H1 (cell line): ENCODE measurements at regions not wholly inside any gene's neighbourhood (a gene's known extent, or its start where the extent isn't known, plus 50 kb on each side); places are given as distances from the start of the nearest gene placed in this dataset.

Experiments used
- CTCF ChIA-PET: fragments of 300-600 bp; sonication (Branson Sonifier 250); formaldehyde crosslinking; loops from one replicate; lab custom pipeline; 2021; ENCODE audit not compliant: partially characterized antibody; lab: Charles Lee
- POLR2A ChIA-PET: fragments of 300-600 bp; sonication (Branson Sonifier 250); formaldehyde crosslinking; loops from one replicate; lab custom pipeline; 2021; ENCODE audit warnings: inconsistent platforms; ENCODE audit not compliant: partially characterized antibody; lab: Charles Lee
- DNase-seq, 2 experiments: peaks; one replicate each; pipeline versions ENCODE4 v3.0.0 to v3.0.0-alpha.2; 2010 to 2022; ENCODE audit warnings: low spot score in 2 of 2, low read depth in 1 of 2, mixed read lengths in 1 of 2
- FAIRE-seq: peaks from 2 replicates; lab custom pipeline; 2011; peaks lifted over from hg19 to GRCh38; lab: Jason Lieb, UNC
- H2AFZ ChIP-seq: 2 replicates; pipeline ENCODE4 v1.8.1; 2012; ENCODE audit warnings: low read length, inconsistent platforms
- H2AK5ac ChIP-seq: 2 replicates; pipeline ENCODE4 v1.6.1; 2013; ENCODE audit warnings: low read depth, low read length
- H2BK120ac ChIP-seq: replicated peaks from 2 replicates; pipeline ENCODE3; 2013; ENCODE audit warnings: low read depth, low read length, inconsistent platforms
- H2BK12ac ChIP-seq: 2 replicates; pipeline ENCODE4 v1.6.1; 2013; ENCODE audit warnings: low read depth, low read length
- H2BK15ac ChIP-seq: 2 replicates; pipeline ENCODE4 v1.6.1; 2013; ENCODE audit warnings: low read length
- H2BK20ac ChIP-seq: 2 replicates; pipeline ENCODE4 v1.6.1; 2013; ENCODE audit warnings: low read length
- H2BK5ac ChIP-seq: 2 replicates; pipeline ENCODE4 v1.6.1; 2013; ENCODE audit warnings: low read depth, low read length
- H3K14ac ChIP-seq: 2 replicates; pipeline ENCODE4 v1.6.1; 2013; ENCODE audit warnings: inconsistent platforms; ENCODE audit not compliant: insufficient read length
- H3K18ac ChIP-seq: 2 replicates; pipeline ENCODE4 v1.6.1; 2013; ENCODE audit warnings: low read length; ENCODE audit errors: extremely low read depth
- H3K23ac ChIP-seq: 2 replicates; pipeline ENCODE4 v1.6.1; 2013; ENCODE audit warnings: inconsistent platforms; ENCODE audit not compliant: insufficient read length
- H3K23me2 ChIP-seq: 2 replicates; pipeline ENCODE4 v1.6.1; 2013; ENCODE audit warnings: low read depth, low read length
- H3K27ac ChIP-seq: 2 replicates; pipeline ENCODE4 v1.6.1; 2011; ENCODE audit warnings: low read depth, low read length, inconsistent platforms
- H3K27me3 ChIP-seq, 4 experiments: replicated peaks in 1 of 4; 1 replicate in 1 of 4; 2 replicates in 3 of 4; pipeline versions ENCODE4 v1.6.1 to v1.8.1; 2011 to 2013; ENCODE audit warnings: low read length in 3 of 4, mild to moderate bottlenecking in 3 of 4, inconsistent platforms in 2 of 4, mixed read lengths in 2 of 4, moderate library complexity in 1 of 4; ENCODE audit not compliant: control insufficient read depth in 3 of 4, insufficient read depth in 3 of 4; ENCODE audit errors: extremely low read depth in 1 of 4
- H3K36me3 ChIP-seq, 4 experiments: 2 replicates each; pipeline versions ENCODE4 v1.6.1 to v1.8.1; 2011 to 2013; ENCODE audit warnings: mild to moderate bottlenecking in 4 of 4, low read length in 3 of 4, moderate library complexity in 2 of 4, control low read depth in 1 of 4, inconsistent platforms in 1 of 4; ENCODE audit not compliant: insufficient read depth in 4 of 4, control insufficient read depth in 2 of 4
- H3K4ac ChIP-seq: replicated peaks from 2 replicates; pipeline ENCODE3; 2013; ENCODE audit warnings: low read length, low read depth, mixed read lengths, inconsistent platforms; ENCODE audit not compliant: insufficient read length
- H3K4me1 ChIP-seq, 4 experiments: replicated peaks in 1 of 4; 1 replicate in 1 of 4; 2 replicates in 3 of 4; pipeline versions ENCODE4 v1.6.1 to v1.8.1; 2011 to 2013; ENCODE audit warnings: low read length in 3 of 4, inconsistent platforms in 2 of 4, mixed read lengths in 1 of 4; ENCODE audit not compliant: insufficient read depth in 4 of 4, control insufficient read depth in 3 of 4
- H3K4me2 ChIP-seq, 2 experiments: 2 replicates each; pipeline versions ENCODE4 v1.6.1 to v1.8.1; 2011 to 2013; ENCODE audit warnings: low read depth in 2 of 2, low read length in 2 of 2, control low read depth in 1 of 2, inconsistent platforms in 1 of 2, mild to moderate bottlenecking in 1 of 2; ENCODE audit not compliant: insufficient read depth in 1 of 2
- H3K4me3 ChIP-seq, 4 experiments: fragments of 200-600, 300-600 bp in 1 of 4; sonication (generic), shearing (Covaris generic), sonication (Bioruptor Twin) in 1 of 4; 2 replicates each; pipeline versions ENCODE4 v1.5.1 to v1.8.1; 2011 to 2016; ENCODE audit warnings: low read length in 4 of 4, low read depth in 3 of 4, control low read depth in 2 of 4, inconsistent platforms in 2 of 4, mild to moderate bottlenecking in 2 of 4, mixed read lengths in 1 of 4, moderate library complexity in 1 of 4; ENCODE audit not compliant: insufficient read depth in 2 of 4; ENCODE audit errors: extremely low read depth in 1 of 4
- H3K56ac ChIP-seq: replicated peaks from 2 replicates; pipeline ENCODE3; 2013; ENCODE audit warnings: low read depth, mild to moderate bottlenecking, mixed read lengths, low read length, inconsistent platforms; ENCODE audit not compliant: insufficient read length
- H3K79me1 ChIP-seq: 2 replicates; pipeline ENCODE4 v1.6.1; 2013; ENCODE audit warnings: low read depth, low read length, control low read depth
- H3K79me2 ChIP-seq, 2 experiments: 2 replicates each; pipeline versions ENCODE4 v1.6.1 to v1.8.1; 2012 to 2013; ENCODE audit warnings: low read length in 2 of 2, mild to moderate bottlenecking in 2 of 2, inconsistent platforms in 1 of 2; ENCODE audit not compliant: insufficient read depth in 2 of 2, control insufficient read depth in 1 of 2
- H3K9ac ChIP-seq, 4 experiments: replicated peaks in 1 of 4; 1 replicate in 1 of 4; 2 replicates in 3 of 4; pipeline versions ENCODE4 v1.6.1 to v1.8.1; 2011 to 2013; ENCODE audit warnings: low read depth in 3 of 4, low read length in 3 of 4, control low read depth in 2 of 4, mild to moderate bottlenecking in 2 of 4, moderate library complexity in 2 of 4, inconsistent platforms in 1 of 4; ENCODE audit errors: extremely low read depth in 1 of 4
- H3K9me3 ChIP-seq, 2 experiments: 2 replicates each; pipeline versions ENCODE4 v1.6.1 to v1.8.1; 2012 to 2013; ENCODE audit warnings: mild to moderate bottlenecking in 2 of 2, moderate library complexity in 2 of 2, control low read depth in 1 of 2, inconsistent platforms in 1 of 2, low read depth in 1 of 2, low read length in 1 of 2, mixed read lengths in 1 of 2; ENCODE audit not compliant: insufficient read depth in 2 of 2
- H4K20me1 ChIP-seq, 2 experiments: replicated peaks in 1 of 2; 2 replicates each; pipeline versions ENCODE3 to v1.8.1; 2011 to 2013; ENCODE audit warnings: inconsistent platforms in 2 of 2, low read length in 2 of 2, mild to moderate bottlenecking in 1 of 2; ENCODE audit not compliant: insufficient read depth in 2 of 2, control insufficient read depth in 1 of 2
- H4K5ac ChIP-seq: 2 replicates; pipeline ENCODE4 v1.6.1; 2013; ENCODE audit warnings: low read length, low read depth, mixed read lengths, inconsistent platforms; ENCODE audit not compliant: insufficient read length
- H4K8ac ChIP-seq: 2 replicates; pipeline ENCODE4 v1.8.0; 2013; ENCODE audit warnings: mild to moderate bottlenecking, moderate library complexity, low read length, inconsistent platforms; ENCODE audit not compliant: insufficient read depth; ENCODE audit errors: extremely low read depth
- H4K91ac ChIP-seq: replicated peaks from 2 replicates; pipeline ENCODE3; 2013; ENCODE audit warnings: low read length, mixed read lengths, inconsistent platforms; ENCODE audit not compliant: insufficient read length
- ATF3 ChIP-seq: IDR thresholded peaks from 2 replicates; pipeline ENCODE4 v1.6.1; 2011; ENCODE audit warnings: low read depth, mild to moderate bottlenecking, low read length; ENCODE audit not compliant: insufficient read depth
- BACH1 ChIP-seq: IDR thresholded peaks from 2 replicates; pipeline ENCODE4 v1.6.1; 2012; ENCODE audit warnings: low read length, improper control_type of control experiment
- GTF2F1 ChIP-seq: IDR thresholded peaks from 2 replicates; pipeline ENCODE4 v1.6.1; 2012; ENCODE audit warnings: low read depth, low read length, improper control_type of control experiment, borderline replicate concordance
- HDAC2 ChIP-seq, 2 experiments: fragments of 300-600 bp in 1 of 2; sonication (generic) in 1 of 2; IDR thresholded peaks; 2 replicates each; pipeline ENCODE4 v1.6.1; 2011 to 2012; ENCODE audit warnings: low read depth in 2 of 2, low read length in 2 of 2, mild to moderate bottlenecking in 2 of 2, moderate library complexity in 2 of 2, borderline replicate concordance in 1 of 2, inconsistent platforms in 1 of 2
- PHF8 ChIP-seq: fragments of 200-600 bp; sonication (generic); conservative IDR thresholded peaks from 2 replicates; pipeline ENCODE4 v1.7.1; 2012; ENCODE audit warnings: low read depth, mild to moderate bottlenecking, inconsistent platforms, low read length, moderate library complexity
- RFX5 ChIP-seq: IDR thresholded peaks from 2 replicates; pipeline ENCODE4 v1.6.1; 2011; ENCODE audit warnings: low read depth, low read length, improper control_type of control experiment, borderline replicate concordance
- RNF2 ChIP-seq: fragments of 200-900, 300-1000 bp; sonication (generic); IDR thresholded peaks from 2 replicates; pipeline ENCODE4 v1.7.1; 2016; ENCODE audit warnings: borderline replicate concordance, low read depth, mild to moderate bottlenecking, antibody characterized with exemption, low read length; ENCODE audit not compliant: poor library complexity, severe bottlenecking; ENCODE audit errors: missing control alignments
- SIRT6 ChIP-seq: IDR thresholded peaks from one replicate; pipeline ENCODE4 v1.7.1; 2012; ENCODE audit warnings: low read length, inconsistent platforms
- YY1 ChIP-seq: IDR thresholded peaks from 2 replicates; pipeline ENCODE4 v1.6.1; 2011; ENCODE audit warnings: low read depth, mild to moderate bottlenecking, low read length
- ZNF274 ChIP-seq: IDR thresholded peaks from 2 replicates; pipeline ENCODE4 v1.7.0; 2012; ENCODE audit warnings: low read length, borderline replicate concordance; ENCODE audit errors: extremely low read depth
- WGBS, 2 experiments: shearing (Covaris generic) in 1 of 2; methylation state at CpG; one replicate each; pipeline versions ENCODE4 v1.1.6 to v1.1.7; 2013 to 2015; ENCODE audit warnings: low lambda C conversion rate in 2 of 2, mixed read lengths in 2 of 2, inconsistent platforms in 1 of 2, low coverage in 1 of 2, missing lambda C conversion rate in 1 of 2; ENCODE audit not compliant: insufficient replicate concordance in 2 of 2, insufficient coverage in 1 of 2, insufficient read length in 1 of 2; ENCODE audit errors: extremely low coverage in 1 of 2, missing lambda C conversion rate in 1 of 2; 5-methylcytosine and 5-hydroxymethylcytosine counted together

- FAIRE-seq: no peak
- no peak overlapping the region for H2BK15ac ChIP-seq
- H2BK20ac ChIP-seq: no peak overlapping the region
- no peak overlapping the region for H2AK5ac ChIP-seq
- H4K5ac ChIP-seq: no peak overlapping the region
- H3K4me2 ChIP-seq: no peak overlapping the region
- no peak overlapping the region for H2AFZ ChIP-seq
- no peak for DNase-seq
- H4K91ac ChIP-seq: no peak overlapping the region
- no peak overlapping the region for H4K8ac ChIP-seq
- H3K4me3 ChIP-seq: no peak overlapping the region
- H3K27me3 ChIP-seq: no peaks in the 10 kb centered on the region
- H4K20me1 ChIP-seq: no peaks in the 10 kb centered on the region
- H3K4ac ChIP-seq: no peak overlapping the region
- no peak overlapping the region for H3K18ac ChIP-seq
- no peak overlapping the region for H2BK120ac ChIP-seq
- TF ChIP-seq ATF3 (no peak), RFX5 (no peak), ZNF274 (no peak), SIRT6 (no peak), GTF2F1 (no peak), YY1 (no peak), BACH1 (no peak), RNF2 (no peak), PHF8 (no peak), HDAC2 (IDR thresholded peaks at IDR 0.05; ENCODE audit: borderline replicate concordance in 1 of 2, low read depth in 2 of 2, low read length in 2 of 2) (no peak)
- H3K27ac ChIP-seq: no peak overlapping the region
- H3K14ac ChIP-seq: no peak overlapping the region
- no peak overlapping the region for H3K9ac ChIP-seq
- no peaks in the 10 kb centered on the region for H3K4me1 ChIP-seq
- ChIA-PET CTCF (interaction anchor here (0.8 to 0.9 kb wide), 2 partner anchors 9 to 100 kb away, joined by 3 read pairs; no protein-coding TSS in a partner anchor), POLR2A (no interaction called here)
- H3K56ac ChIP-seq: no peak overlapping the region
- WGBS, 2 experiments: 87% methylated on average over 2 of the region's 2 CpGs; no CpG with 5 or more reads in 1 of the 2 experiments
- H2BK12ac ChIP-seq: no peak overlapping the region
- H2BK5ac ChIP-seq: no peak overlapping the region
- no peaks in the 10 kb centered on the region for H3K36me3 ChIP-seq
- no peaks in the 10 kb centered on the region for H3K23me2 ChIP-seq
- H3K9me3 ChIP-seq: no peaks in the 10 kb centered on the region
- no peaks in the 10 kb centered on the region for H3K79me1 ChIP-seq
- no peaks in the 10 kb centered on the region for H3K79me2 ChIP-seq
- H3K23ac ChIP-seq: no peak overlapping the region
Observed at GRCh38 chr2:41597680-41598079, 450.1 kb upstream of the PKDCC start.
